ENCODE measurements at regions not wholly inside any gene's neighbourhood (a gene's known extent, or its start where the extent isn't known, plus 50 kb on each side); places are given as distances from the start of the nearest gene placed in this dataset.

- no peak overlapping the region for H3K27ac ChIP-seq (ENCODE audit: low read depth)
- no peaks in the 10 kb centered on the region for H3K4me1 ChIP-seq (ENCODE audit: insufficient read depth)
- no peaks in the 10 kb centered on the region for H3K36me3 ChIP-seq (ENCODE audit: insufficient read depth)
- H3K4me3 ChIP-seq (ENCODE audit: low read depth, low read length), result no peak overlapping the region
- no peak for DNase-seq (ENCODE audit: extremely low spot score)
- WGBS, result 88% methylated on average over 4 of the region's 4 CpGs
Measured at GRCh38 chr14:71698027-71698426, 234.2 kb upstream of the RGS6 start.

DNA sequence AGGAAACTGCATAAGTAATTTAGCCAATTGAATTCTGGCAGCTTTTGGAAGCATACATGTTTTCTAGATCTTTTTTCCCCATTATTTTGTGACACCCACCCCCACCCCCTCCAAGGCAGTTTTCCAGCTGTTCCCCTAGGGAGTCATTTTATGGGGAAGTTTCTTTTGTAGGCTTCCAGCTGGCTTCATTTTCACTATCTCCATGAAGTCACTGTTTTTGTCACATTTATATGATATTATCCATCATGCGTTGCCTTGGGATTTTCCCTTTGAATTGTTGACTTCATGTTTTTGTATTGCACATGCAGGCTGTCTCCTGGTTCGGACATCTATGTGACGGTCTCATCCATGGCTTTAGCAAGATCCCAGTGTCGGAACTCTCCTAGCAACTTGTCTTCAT lies 233.6 kb upstream of the RGS6 start:
- H3K36me3 ChIP-seq (ENCODE audit: insufficient read depth), result no peaks in the 10 kb centered on the region
- H3K4me3 ChIP-seq (ENCODE audit: low read depth, low read length), result no peak overlapping the region
- DNase-seq (ENCODE audit: extremely low spot score), result no peak
- WGBS, result 63% methylated on average over 4 of the region's 4 CpGs
- no peak overlapping the region for H3K27ac ChIP-seq (ENCODE audit: low read depth)
- no peaks in the 10 kb centered on the region for H3K4me1 ChIP-seq (ENCODE audit: insufficient read depth)

DNA sequence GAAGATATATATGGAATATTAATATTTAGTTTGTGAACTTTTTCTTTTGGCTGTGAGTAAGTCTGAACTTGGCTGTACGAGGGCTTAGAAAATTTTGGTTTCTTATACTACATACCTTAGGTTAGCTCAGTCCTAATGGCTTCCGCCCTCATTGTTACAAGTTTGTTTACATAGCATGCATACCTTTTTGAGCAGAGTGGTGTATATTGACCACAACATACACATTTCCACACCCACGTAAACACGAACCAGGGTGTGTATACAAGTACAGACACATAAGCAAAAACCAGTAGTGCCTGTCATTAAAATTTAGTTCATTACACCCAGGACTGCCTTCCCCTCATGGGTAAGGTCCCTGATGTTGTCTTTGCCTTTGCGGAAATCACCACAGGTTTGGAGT lies 230.2 kb upstream of the RGS6 start:
- no peak overlapping the region for H3K4me3 ChIP-seq (ENCODE audit: low read depth, low read length)
- no peaks in the 10 kb centered on the region for H3K36me3 ChIP-seq (ENCODE audit: insufficient read depth)
- H3K27ac ChIP-seq (ENCODE audit: low read depth), result no peak overlapping the region
- H3K4me1 ChIP-seq (ENCODE audit: insufficient read depth), result no peaks in the 10 kb centered on the region
- DNase-seq (ENCODE audit: extremely low spot score), result no peak
- WGBS, result 78% methylated on average over 5 of the region's 5 CpGs

GRCh38 chr14:71702786-71703185 lies 229.4 kb upstream of the RGS6 start:
- WGBS, result 62% methylated on average over 2 of the region's 2 CpGs
- Histone ChIP-seq H3K4me1 (ENCODE audit: insufficient read depth) (no peaks in the 10 kb centered on the region), H3K27ac (ENCODE audit: low read depth) (no peak overlapping the region), H3K4me3 (ENCODE audit: low read depth, low read length) (no peak overlapping the region), H3K36me3 (ENCODE audit: insufficient read depth) (no peaks in the 10 kb centered on the region)
- DNase-seq (ENCODE audit: extremely low spot score), result no peak

DNA sequence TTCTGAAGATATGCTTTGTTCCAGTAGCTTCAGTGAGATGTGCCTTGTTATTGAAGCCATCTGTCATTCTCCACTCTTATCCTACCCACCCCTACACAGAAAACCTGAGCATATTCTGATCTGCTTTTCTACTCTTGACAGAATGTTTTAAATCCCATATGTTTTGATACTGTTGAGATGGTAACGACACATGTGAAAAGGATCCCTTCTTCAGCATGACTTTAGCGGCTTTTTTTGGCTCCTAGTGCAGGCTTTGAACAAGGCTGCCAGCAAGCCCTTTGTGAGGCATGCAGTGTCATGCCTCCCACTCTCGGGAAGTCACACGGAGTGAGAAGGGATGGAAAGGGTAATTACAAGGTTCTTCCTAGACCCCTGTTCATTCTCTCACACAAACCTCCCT lies 228.8 kb upstream of the RGS6 start:
- Histone ChIP-seq H3K36me3 (ENCODE audit: insufficient read depth) (no peaks in the 10 kb centered on the region), H3K4me1 (ENCODE audit: insufficient read depth) (no peaks in the 10 kb centered on the region), H3K27ac (ENCODE audit: low read depth) (no peak overlapping the region), H3K4me3 (ENCODE audit: low read depth, low read length) (no peak overlapping the region)
- DNase-seq (ENCODE audit: extremely low spot score), result no peak
- 22% methylated on average over 4 of the region's 4 CpGs for WGBS

DNA sequence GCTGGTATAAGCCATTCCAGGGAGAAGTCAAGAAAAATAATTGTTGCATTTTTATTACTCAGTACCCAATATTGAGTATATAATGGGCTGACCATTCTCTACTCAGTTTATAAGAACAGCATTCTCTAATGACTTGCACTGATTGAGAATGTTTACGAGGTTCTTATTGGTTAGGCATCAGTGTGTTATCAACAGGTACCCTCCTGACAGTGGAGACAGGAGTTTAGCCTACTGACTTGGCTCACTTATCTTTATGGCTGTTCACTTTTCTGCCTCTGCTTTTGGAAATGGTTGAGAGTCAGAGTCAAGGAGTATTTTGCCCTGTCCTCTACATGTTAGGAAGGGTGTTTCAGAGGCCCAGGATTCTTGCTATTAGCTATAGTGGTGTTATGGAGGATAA lies 228.0 kb upstream of the RGS6 start:
- 95% methylated on average over 1 of the region's 1 CpG for WGBS
- Histone ChIP-seq H3K4me3 (ENCODE audit: low read depth, low read length) (no peak overlapping the region), H3K36me3 (ENCODE audit: insufficient read depth) (no peaks in the 10 kb centered on the region), H3K4me1 (ENCODE audit: insufficient read depth) (no peaks in the 10 kb centered on the region), H3K27ac (ENCODE audit: low read depth) (no peak overlapping the region)
- DNase-seq (ENCODE audit: extremely low spot score), result no peak

DNA sequence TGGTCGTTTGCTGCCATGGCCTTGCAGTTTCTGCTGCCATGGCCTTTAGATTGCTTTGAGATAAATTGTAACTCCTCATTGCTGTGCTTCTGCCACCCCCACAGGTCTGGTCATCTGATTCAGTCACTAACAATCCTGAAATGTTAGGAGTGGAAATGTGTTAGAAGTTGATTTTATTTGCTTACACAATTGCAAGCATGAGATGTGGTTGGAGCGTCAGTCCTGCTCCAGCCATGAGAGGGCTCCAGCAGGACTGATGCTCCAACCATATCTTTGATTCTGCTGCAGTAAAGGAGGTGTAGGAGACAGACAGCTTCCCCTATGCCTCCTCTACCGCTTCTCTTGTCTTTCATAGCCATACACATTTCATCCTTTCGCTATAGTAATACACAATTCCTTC lies 226.8 kb upstream of the RGS6 start:
- Histone ChIP-seq H3K4me1 (ENCODE audit: insufficient read depth) (no peaks in the 10 kb centered on the region), H3K36me3 (ENCODE audit: insufficient read depth) (no peaks in the 10 kb centered on the region), H3K27ac (ENCODE audit: low read depth) (no peak overlapping the region), H3K4me3 (ENCODE audit: low read depth, low read length) (no peak overlapping the region)
- DNase-seq (ENCODE audit: extremely low spot score), result no peak
- WGBS, result 92% methylated on average over 4 of the region's 4 CpGs

DNA sequence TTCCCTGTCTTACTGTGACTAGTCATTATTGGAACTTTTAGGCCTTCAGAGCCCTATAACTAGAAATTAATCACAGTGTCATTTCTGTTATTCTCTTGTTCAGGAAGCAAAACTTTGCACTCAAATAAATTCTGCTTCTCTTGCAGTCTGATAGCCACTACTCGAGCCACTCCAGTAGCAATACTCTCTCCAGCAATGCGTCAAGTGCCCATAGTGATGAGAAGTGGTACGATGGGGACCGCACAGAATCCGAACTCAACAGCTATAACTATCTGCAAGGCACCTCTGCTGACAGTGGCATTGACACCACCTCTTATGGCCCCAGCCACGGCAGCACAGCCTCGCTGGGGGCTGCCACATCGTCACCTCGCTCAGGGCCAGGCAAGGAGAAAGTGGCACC lies 223.2 kb upstream of the RGS6 start:
- no peak overlapping the region for H3K4me3 ChIP-seq (ENCODE audit: low read depth, low read length)
- no peak overlapping the region for H3K27ac ChIP-seq (ENCODE audit: low read depth)
- no peak for DNase-seq (ENCODE audit: extremely low spot score)
- no peaks in the 10 kb centered on the region for H3K4me1 ChIP-seq (ENCODE audit: insufficient read depth)
- WGBS, result 97% methylated on average over 9 of the region's 9 CpGs
- H3K36me3 ChIP-seq (ENCODE audit: insufficient read depth), result no peaks in the 10 kb centered on the region

DNA sequence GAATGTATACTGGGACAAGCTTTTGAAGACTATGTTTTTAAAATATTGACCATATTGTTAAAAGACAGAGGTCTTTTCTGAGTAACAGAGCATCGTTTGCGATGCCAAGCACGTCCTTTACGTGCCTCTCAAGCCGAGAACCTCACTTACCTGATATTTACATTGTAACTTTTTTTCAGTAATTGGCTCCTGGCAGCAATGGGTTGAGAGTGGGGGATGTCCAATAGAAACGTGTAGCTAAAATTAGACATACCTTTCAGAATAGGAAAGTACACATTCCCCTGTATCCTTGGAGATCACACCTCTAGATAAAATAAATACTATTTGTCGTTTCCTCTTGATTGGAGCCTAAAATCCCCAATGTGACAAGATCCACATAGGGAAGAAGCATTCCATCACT lies 222.2 kb upstream of the RGS6 start:
- Histone ChIP-seq H3K4me3 (ENCODE audit: low read depth, low read length) (no peak overlapping the region), H3K4me1 (ENCODE audit: insufficient read depth) (no peaks in the 10 kb centered on the region), H3K27ac (ENCODE audit: low read depth) (no peak overlapping the region), H3K36me3 (ENCODE audit: insufficient read depth) (no peaks in the 10 kb centered on the region)
- WGBS, result 89% methylated on average over 7 of the region's 7 CpGs
- DNase-seq (ENCODE audit: extremely low spot score), result no peak

GRCh38 chr14:71711125-71711524 lies 221.1 kb upstream of the RGS6 start:
- 96% methylated on average over 2 of the region's 2 CpGs for WGBS
- no peaks in the 10 kb centered on the region for H3K4me1 ChIP-seq (ENCODE audit: insufficient read depth)
- H3K27ac ChIP-seq (ENCODE audit: low read depth), result no peak overlapping the region
- H3K4me3 ChIP-seq (ENCODE audit: low read depth, low read length), result no peak overlapping the region
- H3K36me3 ChIP-seq (ENCODE audit: insufficient read depth), result no peaks in the 10 kb centered on the region
- no peak for DNase-seq (ENCODE audit: extremely low spot score)

GRCh38 chr14:71711619-71712018 lies 220.6 kb upstream of the RGS6 start:
- Histone ChIP-seq H3K27ac (ENCODE audit: low read depth) (no peak overlapping the region), H3K36me3 (ENCODE audit: insufficient read depth) (no peaks in the 10 kb centered on the region), H3K4me3 (ENCODE audit: low read depth, low read length) (no peak overlapping the region), H3K4me1 (ENCODE audit: insufficient read depth) (no peaks in the 10 kb centered on the region)
- DNase-seq (ENCODE audit: extremely low spot score), result no peak
- WGBS, result 41% methylated on average over 1 of the region's 1 CpG

DNA sequence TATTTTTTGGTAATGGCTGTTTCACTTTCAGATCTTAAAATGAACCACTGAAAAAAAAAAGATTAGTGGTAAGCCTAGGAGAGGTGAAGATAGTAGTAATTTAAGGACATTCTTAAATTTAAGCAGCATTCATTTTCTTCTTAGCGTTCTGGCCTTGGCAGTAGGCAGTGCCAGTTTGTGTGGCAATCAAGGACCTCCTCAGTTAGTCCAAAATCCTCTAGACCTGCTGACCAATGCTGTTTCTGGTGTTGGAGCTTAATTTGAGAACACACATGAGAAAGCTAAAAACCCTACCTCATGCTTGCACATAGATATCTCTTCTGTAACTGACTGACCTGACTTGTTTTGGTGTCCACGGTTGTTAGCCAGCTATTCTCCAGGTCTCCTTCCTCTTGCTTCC lies 219.8 kb upstream of the RGS6 start:
- no peak overlapping the region for H3K27ac ChIP-seq (ENCODE audit: low read depth)
- WGBS, result 95% methylated on average over 2 of the region's 2 CpGs
- DNase-seq (ENCODE audit: extremely low spot score), result no peak
- no peaks in the 10 kb centered on the region for H3K4me1 ChIP-seq (ENCODE audit: insufficient read depth)
- no peak overlapping the region for H3K4me3 ChIP-seq (ENCODE audit: low read depth, low read length)
- no peaks in the 10 kb centered on the region for H3K36me3 ChIP-seq (ENCODE audit: insufficient read depth)

GRCh38 chr14:71713016-71713415 lies 219.2 kb upstream of the RGS6 start:
- H3K27ac ChIP-seq (ENCODE audit: low read depth), result no peak overlapping the region
- WGBS, result 96% methylated on average over 1 of the region's 1 CpG

DNA sequence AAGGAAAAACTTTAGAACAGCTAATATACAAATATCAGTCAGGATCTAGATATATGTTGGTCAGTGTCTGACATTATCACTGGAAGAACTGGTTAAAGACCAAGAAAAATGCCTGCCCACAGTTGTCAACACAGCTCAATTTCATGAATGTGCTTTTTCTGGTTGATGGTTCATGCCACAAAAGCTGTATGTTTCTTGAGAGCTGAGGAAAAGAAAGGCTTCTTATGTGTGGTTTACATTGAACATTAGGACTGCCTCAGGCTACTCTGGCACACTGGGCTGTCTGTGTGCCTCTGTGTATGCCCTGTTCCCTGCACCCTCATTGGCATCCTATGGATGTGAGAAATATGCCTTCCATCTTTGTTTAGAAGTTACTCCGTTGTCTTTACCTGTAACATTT lies 218.8 kb upstream of the RGS6 start:
- H3K36me3 ChIP-seq (ENCODE audit: insufficient read depth), result no peaks in the 10 kb centered on the region
- no peak overlapping the region for H3K4me3 ChIP-seq (ENCODE audit: low read depth, low read length)
- DNase-seq (ENCODE audit: extremely low spot score), result no peak
- 90% methylated on average over 1 of the region's 1 CpG for WGBS
- no peak overlapping the region for H3K27ac ChIP-seq (ENCODE audit: low read depth)
- no peaks in the 10 kb centered on the region for H3K4me1 ChIP-seq (ENCODE audit: insufficient read depth)

More at GRCh38 chr14:71713016-71713415, 219.2 kb upstream of the RGS6 start:
- no peak for DNase-seq (ENCODE audit: extremely low spot score)
- no peaks in the 10 kb centered on the region for H3K36me3 ChIP-seq (ENCODE audit: insufficient read depth)
- H3K4me1 ChIP-seq (ENCODE audit: insufficient read depth), result no peaks in the 10 kb centered on the region
- no peak overlapping the region for H3K4me3 ChIP-seq (ENCODE audit: low read depth, low read length)

DNA sequence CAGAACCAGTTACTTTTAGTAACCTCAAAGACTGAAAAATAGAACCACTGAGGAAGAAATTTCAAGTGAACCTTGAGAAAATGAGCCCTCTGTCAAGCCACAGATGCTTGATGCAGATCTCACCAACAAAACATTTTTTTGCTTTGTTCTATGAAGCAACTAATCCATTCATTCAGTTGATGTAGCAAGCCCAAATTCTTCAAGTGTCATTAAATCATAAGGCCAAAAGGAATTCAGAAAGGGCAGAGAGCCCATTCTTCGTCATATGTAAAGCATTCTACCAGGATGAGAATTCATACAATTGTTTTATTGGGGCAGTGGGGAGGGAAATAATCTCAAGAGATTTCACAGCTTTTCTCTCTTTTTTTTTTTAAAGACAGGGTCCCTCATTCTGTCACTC lies 218.0 kb upstream of the RGS6 start:
- 91% methylated on average over 1 of the region's 1 CpG for WGBS
- Histone ChIP-seq H3K4me3 (ENCODE audit: low read depth, low read length) (no peak overlapping the region), H3K4me1 (ENCODE audit: insufficient read depth) (no peaks in the 10 kb centered on the region), H3K36me3 (ENCODE audit: insufficient read depth) (no peaks in the 10 kb centered on the region), H3K27ac (ENCODE audit: low read depth) (no peak overlapping the region)
- DNase-seq (ENCODE audit: extremely low spot score), result no peak
